Smooth muscle cell of the brain vasculature (primary cell): ENCODE measurements at regions not wholly inside any gene's neighbourhood (a gene's known extent, or its start where the extent isn't known, plus 50 kb on each side); places are given as distances from the start of the nearest gene placed in this dataset.
"Not testable (repeated sequence)": the region's sequence is repeated elsewhere in the genome, so short reads cannot be mapped to it uniquely, and the experiment has no call there.

Source experiments
- DNase-seq: peaks from one replicate; pipeline ENCODE4 v3.0.0-alpha.2; 2012; ENCODE audit warnings: low read depth, low spot score

DNA sequence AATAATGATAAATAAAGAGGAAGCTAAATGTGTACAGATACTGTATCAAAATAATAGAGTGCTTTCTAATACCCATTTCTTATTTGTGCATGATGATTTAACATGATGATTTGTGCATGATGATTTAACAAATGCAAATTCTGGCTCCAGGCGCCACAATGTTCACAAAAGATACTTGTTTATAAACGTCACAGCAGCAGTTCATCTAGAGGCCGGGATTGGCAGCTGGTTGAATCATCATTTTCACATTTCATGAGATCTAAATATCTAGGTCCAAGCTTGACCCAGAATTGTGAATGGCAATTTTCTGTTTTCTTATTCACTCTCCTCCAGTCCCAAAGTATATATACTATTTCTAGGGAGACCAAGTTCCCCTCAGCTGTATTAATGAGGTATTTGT is 322.0 kb downstream of the SUCLG1 start:
- DNase-seq = no peak

DNA sequence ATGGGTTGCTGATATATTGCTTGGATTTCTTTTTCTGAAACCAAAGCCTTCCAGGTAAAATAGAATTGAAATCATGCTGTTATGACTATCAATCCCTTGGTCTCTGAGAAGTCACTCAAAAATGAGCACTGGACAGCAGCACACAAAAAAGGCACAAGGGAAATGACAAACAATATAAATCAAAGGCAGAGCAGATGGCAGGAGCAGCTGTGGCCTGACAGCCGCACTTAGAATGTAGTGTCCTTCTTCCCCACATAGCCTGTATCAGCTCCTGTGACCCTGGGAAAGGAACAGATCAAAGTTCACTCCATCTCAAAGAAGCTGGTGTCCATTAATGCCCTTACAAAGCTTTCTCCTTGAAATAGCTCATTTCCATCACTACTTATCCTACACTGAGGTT is 326.7 kb downstream of the SUCLG1 start:
- DNase-seq = no peak

GRCh38 chr2:84131278-84131830 is 327.7 kb downstream of the SUCLG1 start:
- no peak for DNase-seq

DNA sequence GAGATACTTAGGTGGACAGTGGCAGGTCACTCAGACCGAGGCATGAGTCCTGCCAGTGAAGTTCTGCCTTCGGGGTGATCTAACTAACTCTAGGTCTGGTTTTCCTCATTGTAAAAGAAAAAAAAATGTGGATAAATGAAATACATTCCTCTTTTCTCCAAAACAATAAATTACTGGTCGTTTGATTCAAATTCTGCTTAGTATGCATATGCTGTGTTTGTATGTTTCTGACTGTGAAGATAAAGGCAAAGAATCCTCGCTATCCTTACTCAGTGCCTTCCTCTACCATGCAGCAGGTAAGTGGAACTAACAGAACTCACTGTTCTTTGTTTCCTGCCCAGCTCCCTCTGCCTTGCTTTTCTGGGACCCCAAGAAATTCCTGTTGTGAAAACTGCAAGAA is 330.1 kb downstream of the SUCLG1 start:
- no peak for DNase-seq

DNA sequence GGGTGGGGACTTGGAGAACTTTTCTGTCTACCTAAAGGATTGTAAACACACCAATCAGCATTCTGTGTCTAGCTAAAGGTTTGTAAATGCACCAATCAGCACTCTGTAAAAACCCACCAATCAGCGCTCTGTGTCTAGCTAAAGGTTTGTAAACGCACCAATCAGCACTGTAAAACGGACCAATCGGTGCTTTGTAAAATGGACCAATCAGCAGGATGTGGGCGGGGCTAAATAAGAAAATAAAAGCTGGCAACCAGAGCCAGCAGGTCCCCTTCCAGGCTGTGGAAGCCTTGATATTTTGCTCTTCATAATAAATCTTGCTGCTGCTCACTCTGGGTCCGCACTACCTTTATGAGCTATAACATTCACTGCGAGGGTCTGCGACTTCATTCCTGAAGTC is 331.3 kb downstream of the SUCLG1 start:
- DNase-seq = not testable (repeated sequence)

DNA sequence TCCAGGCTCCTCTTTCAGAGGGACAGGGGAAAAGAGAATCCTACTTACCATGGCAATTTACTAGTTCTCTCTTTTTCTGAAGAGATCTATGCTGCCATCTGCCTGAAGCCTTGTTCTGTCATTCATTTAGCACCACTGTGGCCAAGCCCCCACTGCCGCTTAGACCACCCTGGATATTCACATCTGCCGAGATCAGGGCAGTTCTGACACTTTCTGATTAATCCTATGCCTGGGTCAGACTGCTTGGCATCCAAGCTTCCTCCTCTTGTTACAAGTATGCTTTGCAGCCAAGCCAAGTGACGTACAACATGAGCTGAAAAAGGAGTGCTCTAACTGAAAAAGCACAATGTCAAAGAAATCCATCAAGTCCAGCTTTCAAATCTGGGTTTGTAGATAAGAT is 332.6 kb downstream of the SUCLG1 start:
- DNase-seq = no peak

GRCh38 chr2:84126084-84126483 is 333.0 kb downstream of the SUCLG1 start:
- DNase-seq = no peak

- no peak for DNase-seq
These were observed 342.9 kb downstream of the SUCLG1 start for GRCh38 chr2:84116143-84116542.

DNA sequence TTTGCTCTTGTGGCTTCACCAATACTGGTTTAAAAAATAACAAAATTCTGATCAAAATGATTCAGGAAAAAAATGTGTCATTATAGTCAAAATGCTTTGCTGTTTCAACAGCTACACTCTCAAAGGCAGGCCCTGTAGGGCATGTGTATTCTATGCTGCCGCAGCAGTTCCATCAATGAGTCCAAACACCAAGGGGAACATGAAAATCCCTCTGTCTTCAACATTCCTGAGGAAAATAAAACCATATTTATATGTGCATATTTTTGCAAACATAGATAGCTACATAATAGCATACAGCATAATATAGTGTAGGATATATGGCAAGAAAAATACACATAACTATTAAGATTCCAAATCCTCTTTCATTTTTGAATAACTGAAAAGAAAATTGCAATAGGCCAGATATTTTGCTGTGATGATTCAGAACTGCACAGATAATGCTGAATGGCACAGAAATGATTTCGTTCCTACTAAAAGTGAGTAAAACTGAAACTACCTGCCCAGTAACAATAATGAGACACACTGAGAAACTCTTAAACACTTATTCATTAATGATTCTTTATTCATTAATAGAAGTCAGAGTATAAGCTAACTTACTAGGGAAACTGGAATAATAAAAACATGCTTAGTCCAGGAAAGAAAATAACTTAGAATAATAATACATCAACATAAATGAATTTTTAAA is 343.8 kb downstream of the SUCLG1 start:
- no peak for DNase-seq

DNA sequence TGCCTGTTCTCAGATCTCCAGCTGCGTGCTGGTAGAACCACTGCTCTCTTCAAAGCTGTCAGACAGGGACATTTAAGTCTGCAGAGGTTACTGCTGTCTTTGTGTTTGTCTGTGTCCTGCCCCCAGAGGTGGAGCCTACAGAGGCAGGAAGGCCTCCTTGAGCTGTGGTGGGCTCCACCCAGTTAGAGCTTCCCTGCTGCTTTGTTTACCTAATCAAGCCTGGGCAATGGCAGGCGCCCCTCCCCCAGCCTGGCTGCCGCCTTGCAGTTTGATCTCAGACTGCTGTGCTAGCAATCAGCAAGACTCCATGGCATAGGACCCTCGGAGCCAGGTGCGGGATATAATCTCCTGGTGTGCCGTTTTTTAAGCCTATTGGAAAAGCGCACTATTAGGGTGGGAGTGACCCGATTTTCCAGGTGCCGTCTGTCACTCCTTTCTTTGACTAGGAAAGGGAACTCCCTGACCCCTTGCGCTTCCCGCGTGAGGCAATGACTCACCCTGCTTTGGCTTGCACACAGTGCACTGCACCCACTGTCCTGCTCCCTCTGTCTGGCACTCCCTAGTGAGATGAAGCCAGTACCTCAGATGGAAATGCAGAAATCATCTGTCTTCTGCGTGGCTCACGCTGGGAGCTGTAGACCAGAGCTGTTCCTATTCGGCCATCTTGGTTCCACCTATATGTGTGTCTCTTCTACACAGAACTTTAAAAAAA is 355.1 kb downstream of the SUCLG1 start:
- DNase-seq = not testable (repeated sequence)

- no peak for DNase-seq
These were observed 356.8 kb downstream of the SUCLG1 start for GRCh38 chr2:84102274-84102673.

DNA sequence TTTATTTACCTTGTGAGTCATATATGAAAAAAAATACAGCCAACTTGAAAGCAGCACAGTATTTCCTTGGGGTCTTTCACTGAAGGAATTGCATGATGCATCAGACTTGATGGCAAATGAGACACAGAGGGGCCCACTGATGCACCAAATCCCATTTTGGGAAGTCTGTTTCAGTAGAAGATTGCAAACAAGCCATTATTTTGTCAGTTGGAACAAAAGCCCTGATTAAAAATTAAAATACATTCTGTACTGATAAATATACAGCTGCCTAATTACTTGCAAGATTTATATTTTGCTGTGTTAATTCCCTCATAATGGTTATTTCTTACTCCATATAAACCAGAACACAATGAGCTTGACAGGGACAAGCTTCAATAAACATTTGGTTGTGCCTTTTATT is 370.4 kb downstream of the SUCLG1 start:
- DNase-seq = no peak

DNA sequence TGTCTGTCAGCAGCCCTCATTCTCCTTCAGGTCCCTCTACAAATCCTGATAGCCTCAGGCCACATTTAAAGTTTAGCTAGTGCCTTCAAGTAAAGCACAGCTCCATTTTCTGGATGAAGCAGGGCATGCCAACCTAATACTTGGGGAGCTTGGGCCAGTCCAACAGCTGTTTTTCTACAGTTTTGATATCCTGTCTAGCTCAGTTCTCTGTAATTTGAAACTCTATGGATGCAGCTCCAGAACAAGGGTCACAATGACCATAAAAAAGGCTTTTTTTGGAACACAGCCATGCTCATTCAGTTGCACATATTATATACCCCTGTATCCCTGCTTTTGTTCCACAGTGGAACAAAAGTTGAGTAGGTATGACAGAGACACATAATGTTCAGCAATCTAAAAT is 373.5 kb downstream of the SUCLG1 start:
- DNase-seq = no peak

- DNase-seq = no peak
These were observed 374.2 kb downstream of the SUCLG1 start for GRCh38 chr2:84084856-84085255.

DNA sequence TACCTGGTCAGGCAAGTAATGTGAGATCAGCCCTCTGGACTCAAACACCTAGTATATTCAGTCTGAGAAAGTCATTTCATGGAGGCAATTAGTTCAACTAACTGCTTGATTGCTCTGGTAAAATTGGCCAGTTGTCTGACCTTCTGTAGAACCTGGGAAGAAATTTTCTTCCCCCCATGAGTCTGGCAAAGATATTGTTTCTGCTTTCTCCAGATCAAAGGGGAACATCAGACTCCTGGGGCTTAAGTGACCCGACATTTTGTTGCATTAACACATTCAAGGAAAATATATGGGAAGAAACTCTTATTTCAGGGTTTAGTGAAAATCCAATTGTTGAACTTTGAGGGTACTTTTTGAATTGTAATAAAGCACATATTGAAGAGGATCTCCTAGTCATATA is 375.1 kb downstream of the SUCLG1 start:
- no peak for DNase-seq

DNA sequence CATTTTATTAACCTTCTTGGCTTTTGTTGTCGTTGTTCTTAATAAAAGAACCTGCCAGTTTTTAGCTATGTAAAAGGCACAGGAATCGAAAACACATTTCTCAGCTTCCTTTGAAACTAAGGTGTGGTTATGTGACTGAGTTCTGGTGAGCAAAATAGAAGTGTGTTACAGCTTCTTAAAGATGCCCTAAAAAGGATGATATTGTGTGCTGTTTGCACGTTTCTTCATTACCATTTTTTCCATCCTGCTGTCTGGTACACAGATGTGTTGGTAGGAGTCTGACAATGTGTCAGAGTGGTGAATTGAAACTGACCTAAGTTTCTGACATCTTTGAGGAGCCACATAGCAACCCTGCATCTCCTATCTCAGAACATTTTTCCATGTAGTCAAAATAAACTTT is 380.6 kb downstream of the SUCLG1 start:
- DNase-seq = no peak

- no peak for DNase-seq
These were observed 381.6 kb downstream of the SUCLG1 start for GRCh38 chr2:84077496-84077895.

- DNase-seq = no peak
These were observed 388.0 kb downstream of the SUCLG1 start for GRCh38 chr2:84071050-84071449.

DNA sequence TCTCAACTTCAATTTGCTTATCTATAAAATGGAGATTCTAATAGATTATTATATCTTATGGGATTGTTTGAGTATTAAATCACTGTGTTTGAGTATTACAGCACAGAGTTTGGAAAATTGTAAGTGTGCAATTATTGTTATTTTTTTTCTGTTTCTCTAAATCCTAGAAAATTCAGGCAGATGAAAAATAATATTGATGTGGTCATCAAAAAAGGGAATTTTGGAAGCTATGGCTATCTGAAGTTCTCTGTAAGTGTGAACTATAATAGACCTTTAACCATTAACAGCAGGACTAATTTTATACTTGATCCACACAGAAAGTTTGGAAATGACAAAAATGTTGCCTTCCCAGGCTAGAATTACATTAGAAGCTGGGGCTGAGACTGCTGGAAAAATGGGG is 393.2 kb downstream of the SUCLG1 start:
- no peak for DNase-seq

DNA sequence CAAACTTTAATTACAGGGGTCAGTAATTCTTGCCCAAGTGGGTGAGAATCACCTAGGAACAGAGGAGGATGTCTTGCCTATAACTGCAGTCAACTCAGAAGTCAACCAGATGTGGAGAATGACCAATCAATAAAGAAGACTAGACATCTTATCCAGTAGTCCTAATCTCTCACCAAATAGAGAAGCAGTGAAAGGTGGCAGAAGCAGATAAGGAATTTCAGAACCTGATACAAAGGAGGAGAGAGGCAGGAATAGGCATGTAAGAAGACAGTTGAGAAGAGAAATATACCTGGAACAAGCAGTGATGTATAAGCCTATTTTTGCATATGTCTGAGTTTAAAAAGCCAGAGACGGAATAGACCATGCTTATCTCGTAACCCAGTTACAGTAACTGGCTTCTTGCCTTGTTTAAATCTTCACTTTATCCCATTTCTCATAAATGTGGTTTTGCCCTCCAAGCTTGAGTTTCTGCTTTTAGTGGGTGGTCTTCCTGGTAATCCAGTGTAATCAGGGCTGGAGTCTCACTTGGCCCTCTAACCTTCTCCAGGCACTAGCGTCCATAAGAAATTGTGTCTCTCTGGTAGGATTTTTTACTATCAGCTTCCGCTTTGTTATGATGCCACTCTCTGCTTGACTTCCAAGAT is 401.0 kb downstream of the SUCLG1 start:
- no peak for DNase-seq

GRCh38 chr2:84055816-84056215 is 403.3 kb downstream of the SUCLG1 start:
- no peak for DNase-seq

DNA sequence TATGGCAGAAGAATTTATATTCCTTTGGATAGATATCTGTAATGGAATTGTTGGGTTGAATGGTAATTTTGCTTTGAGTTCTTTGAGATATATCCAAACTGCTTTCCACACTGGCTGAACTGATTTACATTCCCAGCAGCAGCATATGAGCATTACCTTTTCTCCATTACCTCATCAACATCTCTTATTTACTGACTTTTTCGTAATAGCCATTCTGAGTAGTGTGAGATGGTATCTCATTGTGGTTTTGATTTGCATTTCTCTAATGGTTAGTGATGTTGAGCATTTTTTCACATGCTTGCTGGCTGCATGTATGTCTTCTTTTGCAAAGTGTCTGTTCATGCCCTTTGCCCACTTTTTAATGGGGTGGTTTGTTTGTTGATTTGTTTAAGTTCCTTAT is 404.5 kb downstream of the SUCLG1 start:
- not testable (repeated sequence) for DNase-seq

- DNase-seq = no peak
These were observed 406.2 kb downstream of the SUCLG1 start for GRCh38 chr2:84052913-84053312.
